B cell (primary cell): ENCODE measurements at regions not wholly inside any gene's neighbourhood (a gene's known extent, or its start where the extent isn't known, plus 50 kb on each side); places are given as distances from the start of the nearest gene placed in this dataset.

Experiments used
- ATAC-seq: fragments of 200-7000 bp; cut with Tn5 transposase; one replicate; pipeline ENCODE4 v1.10.0; 2021; ENCODE audit warnings: low read depth, mild to moderate bottlenecking, moderate number of reproducible peaks, moderate library complexity
- CTCF ChIA-PET: fragments of 350-600 bp; sonication (Branson Sonifier 250); formaldehyde crosslinking; loops from one replicate; lab custom pipeline; 2021; ENCODE audit warnings: antibody characterized with exemption, inconsistent platforms; lab: Charles Lee
- POLR2A ChIA-PET: fragments of 350-600 bp; sonication (Branson Sonifier 250); formaldehyde crosslinking; loops from one replicate; lab custom pipeline; 2021; ENCODE audit warnings: antibody characterized with exemption; lab: Charles Lee
- DNase-seq: peaks from one replicate; pipeline ENCODE4 v3.0.0; 2013
- H2AFZ ChIP-seq: 2 replicates; pipeline ENCODE4 v1.6.1; 2012; ENCODE audit warnings: mild to moderate bottlenecking, low read depth, low read length; ENCODE audit not compliant: insufficient read depth, poor library complexity, severe bottlenecking
- H3K27ac ChIP-seq, 2 donors: 1 replicate in 1 of 2; 2 replicates in 1 of 2; pipeline ENCODE4 v1.5.1; 2012 to 2013; ENCODE audit warnings: low read length in 2 of 2, mild to moderate bottlenecking in 2 of 2, moderate library complexity in 1 of 2
- H3K27me3 ChIP-seq, 4 experiments: fragments of 200-600 bp in 1 of 4; sonication (generic) in 1 of 4; replicated peaks in 1 of 4; 1 replicate in 2 of 4; 2 replicates in 2 of 4; pipeline versions ENCODE4 v1.6.1 to v1.7.0; 2013 to 2016; ENCODE audit warnings: low read length in 3 of 4, mild to moderate bottlenecking in 2 of 4, mixed read lengths in 1 of 4, moderate library complexity in 1 of 4; ENCODE audit not compliant: insufficient read depth in 4 of 4, control insufficient read depth in 3 of 4; ENCODE audit errors: control extremely low read depth in 1 of 4
- H3K36me3 ChIP-seq, 2 experiments: replicated peaks in 1 of 2; 1 replicate in 1 of 2; 2 replicates in 1 of 2; pipeline versions ENCODE4 v1.6.1 to v1.7.1; 2013; ENCODE audit warnings: low read length in 1 of 2; ENCODE audit not compliant: insufficient read depth in 2 of 2, control insufficient read depth in 1 of 2; ENCODE audit errors: control extremely low read depth in 1 of 2, extremely low read depth in 1 of 2
- H3K4me1 ChIP-seq, 2 donors: fragments of 200-600 bp in 1 of 2; sonication (generic) in 1 of 2; 1 replicate in 1 of 2; 2 replicates in 1 of 2; pipeline versions ENCODE4 v1.5.1 to v1.6.1; 2013 to 2017; ENCODE audit warnings: low read length in 2 of 2; ENCODE audit not compliant: control insufficient read depth in 2 of 2, insufficient read depth in 2 of 2
- H3K4me2 ChIP-seq: replicated peaks from 2 replicates; pipeline ENCODE3; 2012; ENCODE audit warnings: mild to moderate bottlenecking, low read depth, low read length; ENCODE audit not compliant: poor library complexity, severe bottlenecking
- H3K4me3 ChIP-seq, 5 experiments: fragments of 200-600 bp in 1 of 5; sonication (generic) in 1 of 5; 1 replicate in 3 of 5; 2 replicates in 2 of 5; pipeline versions ENCODE4 v1.5.1 to v1.7.0; 2011 to 2016; ENCODE audit warnings: low read length in 4 of 5, mild to moderate bottlenecking in 4 of 5, low read depth in 2 of 5, control low read depth in 1 of 5, moderate library complexity in 1 of 5; ENCODE audit not compliant: insufficient read depth in 1 of 5; ENCODE audit errors: control extremely low read depth in 1 of 5, extremely low read depth in 1 of 5
- H3K79me2 ChIP-seq: fragments of 200-600 bp; sonication (generic); one replicate; pipeline ENCODE4 v1.6.0; 2016; ENCODE audit warnings: low read length; ENCODE audit not compliant: control insufficient read depth, insufficient read depth
- H3K9ac ChIP-seq: fragments of 200-600 bp; sonication (generic); 2 replicates; pipeline ENCODE4 v1.6.1; 2017; ENCODE audit warnings: mild to moderate bottlenecking, low read length, moderate library complexity
- H3K9me3 ChIP-seq, 3 donors: one replicate each; pipeline versions ENCODE4 v1.6.1 to v1.7.1; 2013; ENCODE audit warnings: low read length in 2 of 3; ENCODE audit not compliant: control insufficient read depth in 2 of 3, insufficient read depth in 1 of 3; ENCODE audit errors: control extremely low read depth in 1 of 3
- H4K20me1 ChIP-seq: 2 replicates; pipeline ENCODE4 v1.6.0; 2012; ENCODE audit warnings: mild to moderate bottlenecking, low read length; ENCODE audit not compliant: insufficient read depth, control insufficient read depth, poor library complexity, severe bottlenecking
- H3K27ac Mint-ChIP-seq: one replicate; pipeline ENCODE4 v1.8.0; 2021; ENCODE audit warnings: mixed read lengths
- H3K27me3 Mint-ChIP-seq: one replicate; pipeline ENCODE4 v1.8.0; 2021; ENCODE audit warnings: mixed read lengths
- H3K4me1 Mint-ChIP-seq: one replicate; pipeline ENCODE4 v1.8.0; 2021; ENCODE audit warnings: mixed read lengths
- H3K4me3 Mint-ChIP-seq: one replicate; pipeline ENCODE4 v1.8.0; 2021; ENCODE audit warnings: mixed read lengths
- H3K9me3 Mint-ChIP-seq: one replicate; pipeline ENCODE4 v1.8.0; 2022; ENCODE audit warnings: mixed read lengths; ENCODE audit not compliant: insufficient read depth
- EZH2 ChIP-seq: IDR thresholded peaks from 2 replicates; pipeline ENCODE4 v1.6.1; 2012; ENCODE audit warnings: borderline replicate concordance, low read depth, mild to moderate bottlenecking, moderate library complexity, low read length; ENCODE audit not compliant: insufficient read depth, poor library complexity, severe bottlenecking
- WGBS: methylation state at CpG from one replicate; pipeline ENCODE4 v1.1.5; 2013; ENCODE audit warnings: missing lambda C conversion rate; ENCODE audit not compliant: insufficient coverage; 5-methylcytosine and 5-hydroxymethylcytosine counted together
- intact Hi-C: fragments of 100-400 bp; cut with micrococcal nuclease; formaldehyde crosslinking; loops from one replicate; pipeline ENCODE4 v1.10.0; 2022
- TF ChIP-seq, protein P1 (sequence below): fragments of 200-600 bp; IDR thresholded peaks from one replicate; pipeline ENCODE4 v1.8.0; 2022; ENCODE audit warnings: antibody characterized with exemption, mild to moderate bottlenecking

DNA sequence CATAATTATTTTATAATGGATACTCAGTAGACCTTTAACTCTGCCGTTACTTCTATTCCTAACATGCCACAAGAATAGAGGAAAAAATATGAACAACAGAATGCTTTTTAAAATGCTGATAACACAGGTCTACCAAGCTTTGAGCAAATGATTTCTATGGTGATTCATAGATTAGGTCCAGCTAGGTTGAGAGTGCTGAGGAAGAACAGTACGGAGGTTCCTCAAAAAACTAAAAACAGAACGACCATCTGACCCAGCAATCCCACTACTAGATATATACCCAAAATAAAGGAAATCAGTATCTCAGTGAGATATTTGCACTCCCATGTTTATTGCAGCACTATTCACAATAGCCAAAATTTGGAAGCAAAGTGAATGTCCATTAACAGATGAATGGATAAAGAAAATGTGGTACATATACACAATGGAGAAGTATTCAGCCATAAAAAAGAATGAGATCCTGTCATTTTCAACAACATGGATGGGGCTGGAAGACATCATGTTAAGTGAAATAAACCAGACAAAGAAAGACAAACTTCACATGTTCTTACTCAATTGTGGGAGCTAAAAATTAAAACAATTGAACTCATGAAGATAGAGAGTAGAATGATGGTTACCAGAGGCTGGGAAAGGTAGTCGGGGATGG lies 111.6 kb upstream of the SERTAD2 start:
- no peak for ATAC-seq
- Histone ChIP-seq H4K20me1 (no peaks in the 10 kb centered on the region), H3K4me2 (no peak overlapping the region), H3K9me3 (no peaks in the 10 kb centered on the region), H3K4me1 (peaks cover 13% of the 10 kb centered on the region in 2 donors), H3K27me3 (no peaks in the 10 kb centered on the region), H3K36me3 (no peaks in the 10 kb centered on the region), H3K79me2 (no peaks in the 10 kb centered on the region), H2AFZ (no peak overlapping the region), H3K9ac (no peak overlapping the region), H3K4me3 (no peak overlapping the region), H3K27ac (no peak overlapping the region)
- peaks cover 24% of the 10 kb centered on the region for H3K4me1 Mint-ChIP-seq
- no peak for DNase-seq
- H3K9me3 Mint-ChIP-seq, result no peaks in the 10 kb centered on the region
- no peak overlapping the region for H3K4me3 Mint-ChIP-seq
- H3K27me3 Mint-ChIP-seq, result no peaks in the 10 kb centered on the region
- ChIA-PET CTCF (interaction anchor here (0.7 to 1.0 kb wide), 2 partner anchors 122 to 178 kb away, joined by 3 read pairs; no protein-coding TSS in a partner anchor), POLR2A (interaction anchor here (1.0 to 3.7 kb wide), 2 partner anchors 14 to 17 kb away, joined by 3 to 17 read pairs; no protein-coding TSS in a partner anchor)
- H3K27ac Mint-ChIP-seq, result peak overlapping the region; percentile 32
- intact Hi-C loops, result loop anchor here (5.0 to 10.0 kb wide), 2 partner anchors 267 to 620 kb away; partner anchors contain the start of gene PELI1
- TF ChIP-seq EZH2, result no peak
- TF ChIP-seq, protein P1, sequence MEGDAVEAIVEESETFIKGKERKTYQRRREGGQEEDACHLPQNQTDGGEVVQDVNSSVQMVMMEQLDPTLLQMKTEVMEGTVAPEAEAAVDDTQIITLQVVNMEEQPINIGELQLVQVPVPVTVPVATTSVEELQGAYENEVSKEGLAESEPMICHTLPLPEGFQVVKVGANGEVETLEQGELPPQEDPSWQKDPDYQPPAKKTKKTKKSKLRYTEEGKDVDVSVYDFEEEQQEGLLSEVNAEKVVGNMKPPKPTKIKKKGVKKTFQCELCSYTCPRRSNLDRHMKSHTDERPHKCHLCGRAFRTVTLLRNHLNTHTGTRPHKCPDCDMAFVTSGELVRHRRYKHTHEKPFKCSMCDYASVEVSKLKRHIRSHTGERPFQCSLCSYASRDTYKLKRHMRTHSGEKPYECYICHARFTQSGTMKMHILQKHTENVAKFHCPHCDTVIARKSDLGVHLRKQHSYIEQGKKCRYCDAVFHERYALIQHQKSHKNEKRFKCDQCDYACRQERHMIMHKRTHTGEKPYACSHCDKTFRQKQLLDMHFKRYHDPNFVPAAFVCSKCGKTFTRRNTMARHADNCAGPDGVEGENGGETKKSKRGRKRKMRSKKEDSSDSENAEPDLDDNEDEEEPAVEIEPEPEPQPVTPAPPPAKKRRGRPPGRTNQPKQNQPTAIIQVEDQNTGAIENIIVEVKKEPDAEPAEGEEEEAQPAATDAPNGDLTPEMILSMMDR, result no peak
- no CpG with 5 or more reads among the region's 4 CpGs for WGBS
